Midbrain (tissue), 1 donor: ENCODE measurements at regions not wholly inside any gene's neighbourhood (a gene's known extent, or its start where the extent isn't known, plus 50 kb on each side); places are given as distances from the start of the nearest gene placed in this dataset.
"Not testable (repeated sequence)": the region's sequence is repeated elsewhere in the genome, so short reads cannot be mapped to it uniquely, and the experiment has no call there.

Experiments used
- DNase-seq: peaks from one replicate; lab custom pipeline; 2025; lab: John Stamatoyannopoulos, UW

DNA sequence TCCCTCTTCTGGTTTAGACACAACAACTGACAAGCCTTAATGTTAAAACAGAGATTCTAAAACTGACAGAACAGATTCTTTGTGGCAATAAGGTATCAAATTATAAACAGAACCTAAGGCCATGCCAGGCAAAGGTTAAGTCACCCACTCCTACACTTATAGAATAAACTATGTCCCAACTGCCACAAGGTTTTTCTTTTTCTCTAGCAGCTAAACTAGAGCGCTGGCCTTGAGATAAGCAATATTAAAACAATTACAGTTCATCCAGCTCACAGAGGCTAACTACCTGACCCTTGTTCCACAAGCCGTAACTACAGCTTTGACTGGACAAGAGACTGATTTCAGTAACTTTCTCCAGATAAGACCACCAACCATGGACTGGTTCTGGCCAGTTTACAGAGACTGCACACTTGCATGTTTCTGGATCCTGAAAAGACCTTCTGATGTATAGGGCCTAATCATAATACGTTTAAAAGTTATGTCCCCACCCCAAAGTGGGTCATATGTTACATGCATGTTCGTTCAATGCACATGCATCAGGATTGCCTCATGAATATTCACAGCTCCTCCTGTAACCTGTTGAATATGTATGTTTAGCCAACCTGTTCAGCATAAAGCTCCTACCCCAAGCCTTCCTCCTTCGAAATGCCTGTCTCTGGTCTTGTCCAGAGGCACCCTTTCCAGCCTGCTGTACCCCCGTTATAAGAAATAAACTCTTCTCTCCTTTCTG lies 61.9 kb upstream of the VASH1 start:
- no peak for DNase-seq

DNA sequence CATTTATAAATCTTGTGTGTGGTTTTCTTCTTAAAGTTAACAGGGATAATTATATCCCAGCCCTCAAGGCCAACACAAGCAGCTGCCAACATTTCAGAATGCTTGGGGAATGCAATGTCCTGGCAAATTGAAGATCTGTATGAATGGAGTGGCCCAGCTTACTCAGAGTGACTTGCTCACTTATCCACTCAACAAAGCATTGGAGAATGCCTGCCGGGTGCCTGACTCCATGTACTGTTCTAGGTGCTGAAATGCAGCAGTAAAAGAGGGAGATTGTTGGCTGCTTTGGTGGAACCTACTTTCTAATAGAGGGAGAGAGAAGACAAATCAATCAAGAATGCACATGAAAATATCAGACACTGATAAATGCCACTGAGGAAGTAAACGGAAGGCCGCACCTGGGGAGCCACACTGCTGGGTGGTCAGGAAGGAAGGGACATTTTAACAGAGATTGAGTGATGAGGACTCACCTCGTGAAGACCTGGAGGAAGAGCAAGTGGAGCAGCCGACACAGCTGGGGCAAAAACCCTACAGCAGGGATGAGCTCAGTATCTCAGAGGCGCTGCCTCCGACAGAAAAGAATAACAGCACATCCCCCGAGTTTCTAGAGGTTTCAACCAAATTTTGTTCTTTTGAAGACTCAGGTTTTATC lies 61.2 kb upstream of the VASH1 start:
- DNase-seq: no peak

DNA sequence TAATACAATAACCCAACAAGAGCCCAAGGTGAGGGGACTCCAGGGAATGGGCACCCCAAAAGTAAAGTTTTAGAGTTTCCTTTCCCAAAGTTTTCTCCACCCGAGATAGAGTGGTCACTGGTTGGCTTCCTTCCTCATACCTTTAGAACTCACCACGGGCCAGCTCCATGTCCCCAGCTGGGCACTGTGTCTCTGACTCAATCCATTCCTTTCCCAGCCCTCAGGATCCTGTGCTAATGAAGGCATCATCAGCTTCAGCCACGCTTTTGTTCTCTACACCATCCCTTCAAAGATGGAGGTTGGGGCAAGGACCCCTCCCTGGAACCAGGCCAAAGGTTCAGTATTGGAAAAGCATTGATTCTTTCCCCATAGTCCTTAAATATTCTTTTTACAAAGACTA lies 59.8 kb upstream of the VASH1 start:
- DNase-seq: no peak

DNA sequence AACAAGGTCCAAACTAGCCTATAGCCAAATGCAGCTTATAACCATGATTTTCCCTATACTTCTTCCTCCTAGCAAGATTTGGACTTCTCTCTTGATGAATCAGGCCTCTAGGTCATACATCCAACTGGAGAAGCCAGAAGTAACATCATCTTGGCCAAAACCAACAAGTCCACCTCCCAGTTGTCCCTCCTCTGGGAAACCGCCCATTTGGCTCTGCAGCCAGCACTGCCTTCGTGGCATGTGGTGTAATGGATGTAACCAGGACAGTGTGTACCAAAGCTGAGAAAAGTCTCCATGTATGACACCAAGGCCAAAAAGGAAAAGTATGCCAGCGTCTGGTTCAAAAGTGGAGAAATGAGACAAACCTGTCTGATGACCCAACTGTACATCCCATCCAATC lies 59.3 kb upstream of the VASH1 start:
- DNase-seq: no peak

DNA sequence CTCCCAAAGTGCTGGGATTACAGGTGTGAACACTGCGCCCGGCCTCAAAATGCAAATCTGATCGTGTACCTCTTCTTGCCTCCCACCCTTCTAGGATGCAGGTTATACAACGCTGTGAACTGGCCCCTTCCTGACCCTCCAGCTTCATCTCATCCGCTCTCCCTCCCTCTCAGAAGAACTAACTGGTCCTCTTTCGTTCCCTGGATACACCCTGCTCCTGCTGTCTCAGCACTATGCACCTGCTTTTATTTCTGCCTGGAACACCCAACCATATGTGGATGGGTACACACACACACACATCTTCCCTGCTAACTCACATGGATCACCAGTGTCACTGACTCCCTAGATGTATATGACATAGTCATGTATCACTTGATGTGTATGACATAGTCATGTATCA lies 56.1 kb upstream of the VASH1 start:
- no peak for DNase-seq

DNA sequence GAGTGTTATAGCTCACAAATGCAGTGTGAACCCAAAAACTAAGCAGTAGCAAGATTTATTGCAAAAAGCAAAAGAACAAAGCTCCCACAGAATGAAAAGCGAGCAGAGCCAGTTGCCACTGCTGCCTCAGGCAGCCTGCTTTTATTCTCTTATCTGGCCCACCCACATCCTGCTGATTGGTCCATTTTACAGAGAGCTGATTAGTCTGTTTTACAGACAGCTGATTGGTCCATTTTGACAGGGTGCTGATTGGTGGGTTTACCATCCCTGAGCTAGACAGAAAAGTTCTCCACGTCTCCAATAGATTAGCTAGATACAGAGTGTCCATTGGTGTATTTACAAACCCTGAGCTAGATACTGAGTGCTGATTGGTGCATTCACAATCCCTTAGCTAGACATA lies 55.1 kb upstream of the VASH1 start:
- DNase-seq: not testable (repeated sequence)

DNA sequence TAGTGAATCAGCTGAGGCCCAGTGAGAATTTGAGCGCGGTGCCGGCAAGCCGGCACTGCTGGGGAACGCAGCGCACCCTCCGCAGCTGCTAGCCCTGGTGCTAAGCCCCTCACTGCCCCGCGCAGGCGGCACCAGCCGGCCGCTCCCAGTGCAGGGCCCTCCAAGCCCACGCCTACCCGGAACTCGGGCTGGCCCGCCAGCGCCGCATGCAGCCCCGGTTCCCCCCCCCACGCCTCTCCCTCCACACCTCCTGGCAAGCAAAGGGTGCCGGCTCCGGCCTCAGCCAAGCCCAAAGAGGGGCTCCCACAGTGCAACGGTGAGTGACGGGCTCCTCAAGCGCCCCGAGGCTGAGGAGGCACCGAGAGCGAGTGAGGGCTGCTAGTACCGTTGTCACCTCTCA lies 54.5 kb upstream of the VASH1 start:
- DNase-seq: no peak

DNA sequence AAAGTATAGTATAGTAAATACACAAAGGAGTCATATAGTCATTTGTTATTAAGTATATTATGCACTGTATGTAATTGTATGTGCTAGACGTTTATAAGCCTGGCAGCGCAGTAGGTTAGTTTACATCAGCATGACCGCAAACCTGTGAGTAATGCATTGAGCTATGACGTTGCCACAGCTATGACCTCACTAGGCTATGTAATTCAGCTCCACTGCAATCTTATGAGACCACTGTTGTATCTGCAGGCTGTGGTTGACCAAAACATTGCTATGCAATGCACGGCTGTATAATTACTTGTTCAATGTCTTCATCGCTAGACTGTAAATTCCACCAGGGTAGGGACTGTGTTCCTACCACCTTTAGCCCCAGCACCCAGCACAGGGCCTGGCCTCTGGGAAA lies 53.2 kb upstream of the VASH1 start:
- DNase-seq: no peak

DNA sequence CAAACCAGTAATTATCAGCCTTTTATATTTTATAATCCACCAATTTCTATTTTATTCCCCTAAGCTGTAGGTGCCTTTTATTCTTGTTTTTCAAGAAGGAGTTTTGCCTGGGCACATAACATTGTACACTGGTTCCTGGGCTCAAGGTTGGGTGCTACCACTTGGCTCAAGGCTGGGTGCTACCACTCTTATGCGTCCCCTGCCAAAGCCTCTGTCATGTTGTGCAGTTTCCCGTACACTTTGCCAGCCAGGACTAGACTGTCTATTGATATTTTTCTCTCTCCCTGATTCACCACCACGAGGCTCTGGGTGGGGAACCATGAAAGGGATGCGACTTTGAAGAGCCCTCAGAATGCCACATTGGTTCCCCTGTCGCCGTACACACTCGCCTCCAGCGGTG lies 52.5 kb upstream of the VASH1 start:
- no peak for DNase-seq

DNA sequence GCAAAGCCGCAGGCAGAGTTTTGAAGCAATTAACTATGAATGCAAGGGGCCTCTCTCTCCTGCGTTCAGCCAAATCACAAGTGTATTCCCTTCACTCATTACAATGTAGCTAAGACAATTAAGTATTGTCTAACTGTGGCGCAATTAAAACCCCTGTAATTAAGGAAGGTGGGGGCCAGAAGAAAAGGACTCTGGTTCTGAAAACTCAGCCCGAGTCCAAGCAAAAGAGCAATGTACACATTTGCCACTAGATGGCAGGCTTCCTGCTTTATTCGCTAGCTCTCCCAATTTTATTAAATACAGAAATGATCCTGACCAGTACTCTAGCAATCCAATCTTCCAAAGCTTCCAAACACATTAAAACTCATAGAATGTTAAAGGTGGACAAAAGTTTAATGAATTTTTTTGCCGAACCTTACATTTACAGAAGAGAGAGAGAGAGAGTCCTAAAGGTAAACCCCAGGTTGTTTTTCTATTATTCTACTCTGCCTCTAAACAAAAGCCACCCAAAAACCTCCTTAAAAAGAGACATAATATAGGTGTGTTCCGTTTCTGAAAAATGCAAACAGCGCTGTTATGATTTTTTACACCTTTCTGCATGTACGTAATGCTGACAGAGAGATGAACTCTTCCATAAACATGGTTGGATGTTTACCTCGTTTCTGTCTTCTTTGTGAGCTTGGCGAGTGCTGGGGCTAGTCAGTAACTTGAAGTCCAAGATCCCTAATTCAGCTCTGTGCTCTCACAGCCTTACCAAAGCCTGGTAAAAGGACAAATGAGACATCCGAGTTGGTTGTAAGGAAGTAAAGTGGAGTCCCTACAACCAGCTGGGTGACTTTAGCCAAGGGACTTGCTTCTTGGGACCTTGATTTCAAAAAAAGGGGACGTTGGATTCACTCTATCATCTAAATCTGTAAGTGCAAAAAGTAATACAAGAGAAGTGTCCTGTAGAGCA lies 50.9 kb upstream of the VASH1 start:
- peak; percentile 77 for DNase-seq
